SU-DHL-6 (cell line): ENCODE measurements at regions not wholly inside any gene's neighbourhood (a gene's known extent, or its start where the extent isn't known, plus 50 kb on each side); places are given as distances from the start of the nearest gene placed in this dataset.

Experiments
- H2AFZ ChIP-seq: fragments of 200-600 bp; sonication (generic); 2 replicates; pipeline ENCODE4 v1.6.1; 2014; ENCODE audit warnings: low read depth, mild to moderate bottlenecking, moderate library complexity, mixed read lengths, antibody characterized with exemption, low read length; ENCODE audit not compliant: severe bottlenecking
- H3F3A ChIP-seq: fragments of 200-600 bp; shearing (Covaris generic); 2 replicates; pipeline ENCODE4 v1.6.0; 2016; ENCODE audit warnings: antibody characterized with exemption, mild to moderate bottlenecking; ENCODE audit not compliant: insufficient read depth
- H3K27ac ChIP-seq: fragments of 200-600 bp; sonication (generic); 2 replicates; pipeline ENCODE4 v1.5.1; 2016; ENCODE audit warnings: low read depth, mild to moderate bottlenecking, low read length, moderate library complexity, mixed read lengths
- H3K27me3 ChIP-seq: fragments of 200-600 bp; sonication (generic), shearing (Covaris generic); 2 replicates; pipeline ENCODE4 v1.6.0; 2014; ENCODE audit warnings: mild to moderate bottlenecking, low read length
- H3K36me3 ChIP-seq: fragments of 200-600 bp; sonication (generic); 2 replicates; pipeline ENCODE4 v1.6.1; 2014; ENCODE audit warnings: mild to moderate bottlenecking, low read length, mixed read lengths
- H3K4me2 ChIP-seq: fragments of 300-600, 200-600 bp; shearing (Covaris generic), sonication (generic); 2 replicates; pipeline ENCODE4 v1.6.0; 2014; ENCODE audit warnings: low read length, low read depth, mild to moderate bottlenecking; ENCODE audit not compliant: poor library complexity, severe bottlenecking
- H3K4me3 ChIP-seq: fragments of 200-600 bp; sonication (generic); 2 replicates; pipeline ENCODE4 v1.5.1; 2014; ENCODE audit warnings: antibody characterized with exemption, low read length, mild to moderate bottlenecking, mixed read lengths; ENCODE audit not compliant: insufficient read depth, poor library complexity, severe bottlenecking
- H3K79me2 ChIP-seq: fragments of 200-600 bp; sonication (generic); 2 replicates; pipeline ENCODE4 v1.6.1; 2014; ENCODE audit warnings: mild to moderate bottlenecking, low read length, moderate library complexity; ENCODE audit not compliant: insufficient read depth
- H3K9ac ChIP-seq: fragments of 200-600 bp; sonication (generic); 2 replicates; pipeline ENCODE4 v1.7.0; 2014; ENCODE audit warnings: mild to moderate bottlenecking, low read length
- H3K9me2 ChIP-seq: fragments of 200-600 bp; sonication (generic); replicated peaks from 2 replicates; pipeline ENCODE4 v1.6.1; 2014; ENCODE audit warnings: low read length; ENCODE audit not compliant: insufficient read depth
- H3K9me3 ChIP-seq: fragments of 200-600 bp; sonication (generic); 2 replicates; pipeline ENCODE4 v1.6.1; 2014; ENCODE audit warnings: low read length, mixed read lengths; ENCODE audit not compliant: insufficient read depth
- H4K20me1 ChIP-seq: fragments of 200-600 bp; sonication (generic); 2 replicates; pipeline ENCODE4 v1.6.1; 2014; ENCODE audit warnings: low read depth, mild to moderate bottlenecking, antibody characterized with exemption, low read length, moderate library complexity, mixed read lengths
- CTCF ChIP-seq: fragments of 200-600 bp; sonication (generic); IDR thresholded peaks from one replicate; pipeline ENCODE4 v1.5.1; 2017; ENCODE audit warnings: antibody characterized with exemption, mild to moderate bottlenecking, low read length, moderate library complexity; ENCODE audit not compliant: insufficient read depth, poor library complexity, severe bottlenecking
- EZH2phosphoT487 ChIP-seq: fragments of 200-600 bp; sonication (generic), shearing (Covaris generic); conservative IDR thresholded peaks from 2 replicates; pipeline ENCODE4 v1.6.1; 2018; ENCODE audit warnings: mild to moderate bottlenecking, antibody characterized with exemption, low read length, moderate library complexity, mixed read lengths

GRCh38 chr3:88596451-88596850 is 446.7 kb downstream of the C3orf38 start:
- no peaks in the 10 kb centered on the region for H3K9me3 ChIP-seq
- no peaks in the 10 kb centered on the region for H3F3A ChIP-seq
- H4K20me1 ChIP-seq = no peaks in the 10 kb centered on the region
- H3K79me2 ChIP-seq = no peaks in the 10 kb centered on the region
- H3K9ac ChIP-seq = no peak overlapping the region
- H3K9me2 ChIP-seq = no peaks in the 10 kb centered on the region
- no peak overlapping the region for H2AFZ ChIP-seq
- TF ChIP-seq EZH2phosphoT487 (no peak), CTCF (no peak)
- no peak overlapping the region for H3K4me2 ChIP-seq
- H3K36me3 ChIP-seq = no peaks in the 10 kb centered on the region
- H3K4me3 ChIP-seq = no peak overlapping the region
- H3K27ac ChIP-seq = no peak overlapping the region
- H3K27me3 ChIP-seq = no peaks in the 10 kb centered on the region

- H4K20me1 ChIP-seq = no peaks in the 10 kb centered on the region
- no peak overlapping the region for H3K27ac ChIP-seq
- H3K4me2 ChIP-seq = no peak overlapping the region
- H3K36me3 ChIP-seq = no peaks in the 10 kb centered on the region
- no peak for TF ChIP-seq CTCF
- no peak for TF ChIP-seq EZH2phosphoT487
- no peaks in the 10 kb centered on the region for H3F3A ChIP-seq
- no peaks in the 10 kb centered on the region for H3K9me2 ChIP-seq
- no peak overlapping the region for H3K9ac ChIP-seq
- no peaks in the 10 kb centered on the region for H3K27me3 ChIP-seq
- H2AFZ ChIP-seq = no peak overlapping the region
- H3K79me2 ChIP-seq = no peaks in the 10 kb centered on the region
- H3K9me3 ChIP-seq = no peaks in the 10 kb centered on the region
- H3K4me3 ChIP-seq = no peak overlapping the region
Observed at GRCh38 chr3:88610820-88611219, 461.1 kb downstream of the C3orf38 start.

DNA sequence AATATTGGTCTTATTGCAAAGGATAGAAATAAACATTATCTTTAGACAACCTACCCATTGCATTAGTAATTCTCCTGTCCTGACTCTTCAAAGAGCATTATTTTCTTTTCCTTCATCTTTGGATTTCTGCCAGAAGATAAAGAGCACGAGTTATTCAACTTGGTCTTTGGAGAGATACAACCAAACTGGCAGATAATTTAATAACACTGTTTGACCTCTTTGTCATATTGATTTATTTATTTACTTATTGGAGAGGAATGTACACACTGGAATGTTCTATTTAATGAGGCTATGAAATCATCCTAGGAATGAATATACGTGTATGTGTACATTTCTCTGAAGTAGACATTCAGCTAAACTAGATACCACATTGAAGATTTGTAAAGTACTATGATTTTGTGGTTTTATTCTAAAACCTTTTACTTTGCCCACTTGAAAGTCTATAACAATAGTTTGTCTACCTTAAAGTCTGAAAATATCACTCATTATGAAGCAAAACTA is 462.1 kb downstream of the C3orf38 start:
- Histone ChIP-seq H3K9me3 (no peaks in the 10 kb centered on the region), H3K9me2 (no peaks in the 10 kb centered on the region), H3K36me3 (no peaks in the 10 kb centered on the region), H3K4me3 (no peak overlapping the region), H3K4me2 (no peak overlapping the region), H3K9ac (no peak overlapping the region), H4K20me1 (no peaks in the 10 kb centered on the region), H3K27ac (no peak overlapping the region), H3K79me2 (no peaks in the 10 kb centered on the region), H3F3A (no peaks in the 10 kb centered on the region), H3K27me3 (no peaks in the 10 kb centered on the region), H2AFZ (no peak overlapping the region)
- TF ChIP-seq EZH2phosphoT487 (no peak), CTCF (no peak)
